Liver (tissue), 3 donors: ENCODE measurements at regions not wholly inside any gene's neighbourhood (a gene's known extent, or its start where the extent isn't known, plus 50 kb on each side); places are given as distances from the start of the nearest gene placed in this dataset.

Experiments used
- CTCF ChIP-seq: fragments of 150-350 bp; IDR thresholded peaks from 2 replicates; pipeline ENCODE4 v1.5.1; 2017; ENCODE audit warnings: improper control_type of control experiment, low read depth, low read length; ENCODE audit not compliant: missing input control
- EGR1 ChIP-seq, 2 donors: IDR thresholded peaks; 2 replicates each; pipeline ENCODE4 v1.6.1; 2016 to 2018; ENCODE audit warnings: antibody characterized with exemption in 2 of 2, low read depth in 2 of 2
- JUND ChIP-seq, 2 donors: IDR thresholded peaks; 2 replicates each; pipeline ENCODE4 v1.6.1; 2016; ENCODE audit warnings: antibody characterized with exemption in 2 of 2
- RAD21 ChIP-seq, 2 donors: IDR thresholded peaks; 2 replicates each; pipeline ENCODE4 v1.6.1; 2016; ENCODE audit warnings: antibody characterized with exemption in 2 of 2, mild to moderate bottlenecking in 2 of 2
- SP1 ChIP-seq: IDR thresholded peaks from 2 replicates; pipeline ENCODE4 v1.6.1; 2018; ENCODE audit warnings: antibody characterized with exemption, mild to moderate bottlenecking
- TAF1 ChIP-seq: conservative IDR thresholded peaks from 2 replicates; pipeline ENCODE4 v1.6.1; 2016; ENCODE audit warnings: antibody characterized with exemption, mild to moderate bottlenecking
- TF ChIP-seq, protein P1 (sequence below): IDR thresholded peaks from 2 replicates; pipeline ENCODE4 v1.6.1; 2016; ENCODE audit warnings: antibody characterized with exemption, mild to moderate bottlenecking
- donor health status: healthy.
- donor health status: healthy.

DNA sequence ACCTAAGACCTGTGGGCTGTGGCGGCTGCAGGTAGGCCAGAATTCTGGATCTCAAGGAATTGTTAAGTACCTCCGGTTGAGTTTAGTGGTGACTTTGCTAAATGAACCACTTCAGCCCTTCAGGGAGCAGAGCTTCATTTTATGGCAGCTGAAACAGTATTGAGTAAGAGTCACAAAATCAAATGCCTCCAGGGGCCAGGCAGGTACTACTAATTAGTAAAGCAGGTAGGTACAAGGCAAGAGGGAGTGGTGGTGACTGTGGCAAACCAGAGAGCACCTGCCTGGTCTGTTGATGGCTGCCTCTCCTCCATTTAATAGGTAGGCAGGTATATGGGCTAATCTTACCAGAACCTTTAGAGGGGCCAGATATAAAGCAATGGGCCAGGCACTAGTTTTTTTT is 118.8 kb downstream of the EMX2 start:
- TF ChIP-seq CTCF (no peak), JUND (IDR thresholded peaks at IDR 0.05) (no peak), RAD21 (IDR thresholded peaks at IDR 0.05) (no peak), TAF1 (no peak), SP1 (no peak), EGR1 (IDR thresholded peaks at IDR 0.05; ENCODE audit: low read depth in 2 of 2) (no peak)
- TF ChIP-seq, protein P1, sequence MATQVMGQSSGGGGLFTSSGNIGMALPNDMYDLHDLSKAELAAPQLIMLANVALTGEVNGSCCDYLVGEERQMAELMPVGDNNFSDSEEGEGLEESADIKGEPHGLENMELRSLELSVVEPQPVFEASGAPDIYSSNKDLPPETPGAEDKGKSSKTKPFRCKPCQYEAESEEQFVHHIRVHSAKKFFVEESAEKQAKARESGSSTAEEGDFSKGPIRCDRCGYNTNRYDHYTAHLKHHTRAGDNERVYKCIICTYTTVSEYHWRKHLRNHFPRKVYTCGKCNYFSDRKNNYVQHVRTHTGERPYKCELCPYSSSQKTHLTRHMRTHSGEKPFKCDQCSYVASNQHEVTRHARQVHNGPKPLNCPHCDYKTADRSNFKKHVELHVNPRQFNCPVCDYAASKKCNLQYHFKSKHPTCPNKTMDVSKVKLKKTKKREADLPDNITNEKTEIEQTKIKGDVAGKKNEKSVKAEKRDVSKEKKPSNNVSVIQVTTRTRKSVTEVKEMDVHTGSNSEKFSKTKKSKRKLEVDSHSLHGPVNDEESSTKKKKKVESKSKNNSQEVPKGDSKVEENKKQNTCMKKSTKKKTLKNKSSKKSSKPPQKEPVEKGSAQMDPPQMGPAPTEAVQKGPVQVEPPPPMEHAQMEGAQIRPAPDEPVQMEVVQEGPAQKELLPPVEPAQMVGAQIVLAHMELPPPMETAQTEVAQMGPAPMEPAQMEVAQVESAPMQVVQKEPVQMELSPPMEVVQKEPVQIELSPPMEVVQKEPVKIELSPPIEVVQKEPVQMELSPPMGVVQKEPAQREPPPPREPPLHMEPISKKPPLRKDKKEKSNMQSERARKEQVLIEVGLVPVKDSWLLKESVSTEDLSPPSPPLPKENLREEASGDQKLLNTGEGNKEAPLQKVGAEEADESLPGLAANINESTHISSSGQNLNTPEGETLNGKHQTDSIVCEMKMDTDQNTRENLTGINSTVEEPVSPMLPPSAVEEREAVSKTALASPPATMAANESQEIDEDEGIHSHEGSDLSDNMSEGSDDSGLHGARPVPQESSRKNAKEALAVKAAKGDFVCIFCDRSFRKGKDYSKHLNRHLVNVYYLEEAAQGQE: no peak
